Skeletal muscle satellite cell (primary cell): ENCODE measurements at regions not wholly inside any gene's neighbourhood (a gene's known extent, or its start where the extent isn't known, plus 50 kb on each side); places are given as distances from the start of the nearest gene placed in this dataset.
"Not testable (repeated sequence)": the region's sequence is repeated elsewhere in the genome, so short reads cannot be mapped to it uniquely, and the experiment has no call there.

Experiments
- H3K27me3 ChIP-seq: 2 replicates; pipeline ENCODE4 v1.7.0; 2013; ENCODE audit warnings: low read length; ENCODE audit not compliant: control insufficient read depth, insufficient read depth
- H3K36me3 ChIP-seq: 2 replicates; pipeline ENCODE4 v1.7.0; 2013; ENCODE audit warnings: mild to moderate bottlenecking, control low read depth, low read length; ENCODE audit not compliant: insufficient read depth
- H3K4me1 ChIP-seq: 2 replicates; pipeline ENCODE4 v1.7.0; 2013; ENCODE audit warnings: low read length; ENCODE audit not compliant: control insufficient read depth, insufficient read depth
- H3K4me2 ChIP-seq: 2 replicates; pipeline ENCODE4 v1.7.0; 2013; ENCODE audit warnings: mild to moderate bottlenecking, low read length
- H3K4me3 ChIP-seq: 2 replicates; pipeline ENCODE4 v1.7.0; 2013; ENCODE audit warnings: low read length
- H3K9ac ChIP-seq: 2 replicates; pipeline ENCODE4 v1.7.0; 2013; ENCODE audit warnings: mild to moderate bottlenecking, low read depth, low read length, moderate library complexity
- H3K9me3 ChIP-seq: replicated peaks from 2 replicates; pipeline ENCODE4 v1.7.0; 2013; ENCODE audit warnings: mild to moderate bottlenecking, control low read depth, low read length

GRCh38 chr15:88997531-88997930, 84.4 kb upstream of the MFGE8 start:
- peaks cover 14% of the 10 kb centered on the region for H3K27me3 ChIP-seq
- no peak overlapping the region for H3K4me3 ChIP-seq
- no peak overlapping the region for H3K9ac ChIP-seq
- H3K4me1 ChIP-seq: peaks cover 8% of the 10 kb centered on the region
- H3K9me3 ChIP-seq: no peaks in the 10 kb centered on the region
- H3K36me3 ChIP-seq: no peaks in the 10 kb centered on the region
- no peak overlapping the region for H3K4me2 ChIP-seq

DNA sequence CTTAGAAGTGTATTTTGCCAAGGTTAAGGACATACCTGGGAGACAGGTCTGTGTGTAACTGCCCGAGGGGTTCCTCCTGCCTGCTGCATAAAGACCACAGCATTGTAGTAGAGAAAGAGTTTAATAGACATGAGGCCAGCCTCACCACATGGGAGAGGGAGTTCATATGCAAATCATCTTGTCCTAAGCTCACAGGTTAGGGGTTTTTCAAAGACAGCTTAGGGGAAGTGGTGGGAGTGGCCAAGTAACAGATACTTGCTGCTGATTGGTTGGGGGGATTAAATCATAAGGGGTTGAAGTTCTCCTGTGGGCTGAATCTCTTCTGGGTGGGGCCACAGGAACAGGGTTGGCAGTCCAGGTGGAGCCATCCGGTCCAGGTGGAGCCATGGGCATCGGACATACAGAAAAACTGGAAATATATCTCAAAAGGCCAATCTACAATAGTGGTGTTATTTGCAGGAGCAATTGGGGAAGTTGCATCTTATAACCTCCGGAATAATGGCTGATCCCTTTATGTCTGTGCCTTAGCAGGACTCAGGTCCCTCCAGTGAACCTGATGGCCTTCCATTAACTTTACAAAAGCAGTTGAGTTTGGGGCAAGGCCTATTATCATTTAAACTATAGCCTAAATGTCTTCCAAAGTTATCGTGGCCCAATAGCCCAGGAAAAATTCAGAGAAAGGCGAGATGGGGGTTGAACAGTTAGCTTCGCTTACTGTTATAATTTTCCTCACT, 86.0 kb upstream of the MFGE8 start:
- no peaks in the 10 kb centered on the region for H3K36me3 ChIP-seq
- no peak overlapping the region for H3K4me3 ChIP-seq
- no peak overlapping the region for H3K9ac ChIP-seq
- H3K27me3 ChIP-seq: peaks cover 16% of the 10 kb centered on the region
- peaks cover 12% of the 10 kb centered on the region for H3K4me1 ChIP-seq
- H3K9me3 ChIP-seq: no peaks in the 10 kb centered on the region
- H3K4me2 ChIP-seq: no peak overlapping the region

DNA sequence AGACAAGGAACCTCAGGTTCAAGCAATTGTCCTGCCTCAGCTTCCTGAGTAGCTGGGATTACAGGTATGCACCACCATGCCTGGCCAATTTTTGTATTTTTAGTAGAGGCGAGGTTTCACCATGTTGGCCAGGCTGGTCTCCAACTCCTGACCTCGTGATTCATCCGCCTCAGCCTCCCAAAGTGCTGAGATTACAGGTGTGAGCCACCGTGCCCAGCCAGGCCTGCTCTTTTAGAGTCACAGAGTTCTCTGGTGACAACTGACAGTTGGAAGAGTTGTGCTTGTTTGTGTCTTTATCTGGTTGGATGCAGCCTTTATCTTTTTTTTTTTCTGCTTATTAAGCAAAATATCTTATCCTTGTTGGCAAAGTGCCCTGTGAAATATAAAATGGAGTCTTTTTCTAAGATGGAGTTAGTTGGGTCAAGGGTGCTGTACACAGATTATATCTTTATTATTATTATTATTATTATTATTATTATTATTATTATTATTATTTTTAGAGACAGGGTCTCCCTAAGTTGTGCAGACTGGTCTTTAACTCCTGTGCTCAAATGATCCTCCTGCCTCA, 86.5 kb upstream of the ABHD2 start:
- H3K9ac ChIP-seq, H3K9me3 ChIP-seq, H3K4me3 ChIP-seq, H3K36me3 ChIP-seq: not testable (repeated sequence)
- peaks cover 20% of the 10 kb centered on the region for H3K27me3 ChIP-seq
- peak overlapping the region; percentile 37 for H3K4me2 ChIP-seq
- peaks cover 12% of the 10 kb centered on the region for H3K4me1 ChIP-seq

GRCh38 chr15:89002281-89002761, 85.9 kb upstream of the ABHD2 start:
- Histone ChIP-seq H3K4me2 (peak overlapping the region; percentile 37), H3K9me3 (no peaks in the 10 kb centered on the region), H3K9ac (peak overlapping the region; percentile 31), H3K36me3 (no peaks in the 10 kb centered on the region), H3K4me3 (no peak overlapping the region), H3K4me1 (peaks cover 12% of the 10 kb centered on the region), H3K27me3 (peaks cover 22% of the 10 kb centered on the region)

DNA sequence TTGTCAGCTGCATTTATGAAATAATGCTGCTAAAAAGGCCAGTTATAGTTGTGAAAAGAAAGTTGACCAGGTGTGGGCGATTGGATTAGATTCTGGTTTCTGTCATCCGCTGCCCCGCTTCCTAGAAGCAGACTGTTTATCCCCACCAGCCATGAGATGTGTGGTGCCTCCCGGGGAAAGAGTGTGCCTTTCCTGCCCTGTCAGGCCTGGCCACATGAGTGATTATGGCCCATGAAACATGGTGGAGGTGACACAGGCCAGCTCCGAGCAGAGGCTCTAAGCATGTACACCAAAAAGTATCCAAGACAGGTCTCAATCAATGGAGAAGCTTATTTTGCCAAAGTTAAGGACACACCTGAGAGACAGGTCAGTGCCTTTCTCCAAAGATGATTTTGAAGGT, 85.4 kb upstream of the ABHD2 start:
- H3K9me3 ChIP-seq: no peaks in the 10 kb centered on the region

DNA sequence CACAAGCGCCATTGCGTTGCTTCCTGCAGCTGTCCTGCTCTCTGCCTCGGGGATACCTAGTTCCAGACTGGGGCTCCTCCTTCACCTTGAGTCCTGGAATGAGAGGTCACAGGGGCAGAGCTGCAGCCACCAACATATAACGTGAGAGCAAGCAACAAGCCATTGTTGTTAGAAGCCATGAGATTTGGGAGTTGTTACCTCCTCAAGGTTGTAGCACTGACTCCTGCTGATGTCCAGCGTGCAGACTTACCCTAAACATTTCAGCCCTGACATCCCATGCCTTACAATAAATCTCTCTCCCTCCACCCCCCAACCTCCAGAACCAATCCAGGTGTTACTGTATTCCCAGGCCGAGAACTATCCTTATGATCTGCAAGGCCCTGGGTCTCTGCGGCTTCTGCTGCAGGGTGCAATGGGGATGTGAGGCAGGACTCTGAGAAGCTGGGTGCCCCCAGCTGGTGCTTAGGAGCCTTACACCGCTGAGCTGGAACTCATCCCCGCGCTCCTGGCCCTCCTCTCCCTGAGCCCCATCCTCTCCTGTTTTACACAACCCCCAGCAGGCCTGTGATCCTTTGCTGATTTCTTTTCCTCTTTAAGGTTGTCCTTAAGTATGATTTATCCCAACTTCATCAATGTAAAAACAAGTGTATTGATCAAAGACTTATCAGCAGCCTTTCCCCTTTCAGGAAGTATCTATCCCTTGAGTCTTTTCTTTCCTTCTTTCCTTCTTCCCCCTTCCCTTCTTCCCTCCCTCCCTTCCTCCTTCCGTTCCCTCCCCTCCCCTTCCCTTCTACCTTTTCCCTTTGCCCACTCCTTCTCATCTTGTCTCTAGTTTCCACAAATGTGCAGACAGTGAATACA, 84.2 kb upstream of the ABHD2 start:
- H3K4me2 ChIP-seq: no peak overlapping the region
- no peak overlapping the region for H3K4me3 ChIP-seq
- H3K9me3 ChIP-seq: no peaks in the 10 kb centered on the region
- H3K9ac ChIP-seq: no peak overlapping the region
- H3K4me1 ChIP-seq: peaks cover 12% of the 10 kb centered on the region
- H3K27me3 ChIP-seq: peaks cover 14% of the 10 kb centered on the region
- H3K36me3 ChIP-seq: no peaks in the 10 kb centered on the region

More for the DNA sequence above, 85.4 kb upstream of the ABHD2 start:
- peaks cover 12% of the 10 kb centered on the region for H3K4me1 ChIP-seq
- no peak overlapping the region for H3K4me3 ChIP-seq
- no peaks in the 10 kb centered on the region for H3K36me3 ChIP-seq
- peak overlapping the region; percentile 31 for H3K9ac ChIP-seq
- H3K27me3 ChIP-seq: peaks cover 21% of the 10 kb centered on the region
- peak overlapping the region; percentile 37 for H3K4me2 ChIP-seq

DNA sequence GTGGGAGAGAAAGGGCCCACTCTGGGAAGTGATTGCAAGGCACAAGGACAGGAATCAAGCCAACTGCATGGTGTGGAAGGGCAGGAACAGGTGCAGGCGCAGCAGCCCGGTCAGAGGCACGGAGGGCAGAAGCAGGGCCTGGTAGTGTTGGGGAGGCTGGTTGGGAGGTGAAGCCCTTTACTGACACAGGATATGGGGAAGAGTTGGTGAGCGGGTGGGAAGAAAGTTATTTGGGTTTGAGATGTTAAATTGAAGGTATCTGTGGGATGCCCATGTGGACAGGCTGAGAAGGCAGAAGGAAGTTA, 83.6 kb upstream of the ABHD2 start:
- Histone ChIP-seq H3K4me2 (no peak overlapping the region), H3K9me3 (no peaks in the 10 kb centered on the region), H3K9ac (no peak overlapping the region), H3K4me1 (peaks cover 12% of the 10 kb centered on the region), H3K4me3 (no peak overlapping the region), H3K27me3 (peaks cover 13% of the 10 kb centered on the region), H3K36me3 (no peaks in the 10 kb centered on the region)

GRCh38 chr15:89007527-89007926, 80.7 kb upstream of the ABHD2 start:
- not testable (repeated sequence) for H3K36me3 ChIP-seq, H3K4me2 ChIP-seq, H3K4me1 ChIP-seq, H3K4me3 ChIP-seq, H3K9ac ChIP-seq, H3K9me3 ChIP-seq
- H3K27me3 ChIP-seq: peaks cover 18% of the 10 kb centered on the region

DNA sequence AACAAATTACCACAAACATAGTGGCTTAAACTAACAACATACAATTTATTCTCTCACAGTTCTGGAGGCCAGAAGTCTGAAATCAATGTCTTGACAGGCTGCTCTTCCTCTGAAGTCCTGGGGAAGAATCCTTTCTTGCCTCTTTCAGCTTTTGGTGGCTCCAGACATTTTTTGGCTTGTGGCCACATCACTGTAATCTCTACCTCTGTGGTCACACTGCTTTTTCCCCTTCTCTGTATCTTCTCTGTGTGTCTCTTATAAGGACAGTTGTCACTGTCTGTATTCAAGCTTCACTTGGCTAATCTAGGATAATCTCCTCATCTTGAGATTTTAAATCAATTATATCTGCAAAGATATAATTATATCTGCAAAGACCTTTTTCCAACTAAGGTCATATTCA, 80.3 kb upstream of the ABHD2 start:
- H3K4me1 ChIP-seq: peaks cover under 1% of the 10 kb centered on the region
- no peak overlapping the region for H3K4me3 ChIP-seq
- H3K4me2 ChIP-seq: no peak overlapping the region
- peaks cover 20% of the 10 kb centered on the region for H3K27me3 ChIP-seq
- no peaks in the 10 kb centered on the region for H3K36me3 ChIP-seq
- H3K9ac ChIP-seq: no peak overlapping the region
- no peaks in the 10 kb centered on the region for H3K9me3 ChIP-seq

- H3K4me3 ChIP-seq: no peak overlapping the region
- no peak overlapping the region for H3K9ac ChIP-seq
- no peaks in the 10 kb centered on the region for H3K9me3 ChIP-seq
- no peak overlapping the region for H3K4me2 ChIP-seq
- H3K27me3 ChIP-seq: peaks cover 22% of the 10 kb centered on the region
- no peaks in the 10 kb centered on the region for H3K36me3 ChIP-seq
- no peaks in the 10 kb centered on the region for H3K4me1 ChIP-seq
Observed at GRCh38 chr15:89009080-89009479, 79.2 kb upstream of the ABHD2 start.

DNA sequence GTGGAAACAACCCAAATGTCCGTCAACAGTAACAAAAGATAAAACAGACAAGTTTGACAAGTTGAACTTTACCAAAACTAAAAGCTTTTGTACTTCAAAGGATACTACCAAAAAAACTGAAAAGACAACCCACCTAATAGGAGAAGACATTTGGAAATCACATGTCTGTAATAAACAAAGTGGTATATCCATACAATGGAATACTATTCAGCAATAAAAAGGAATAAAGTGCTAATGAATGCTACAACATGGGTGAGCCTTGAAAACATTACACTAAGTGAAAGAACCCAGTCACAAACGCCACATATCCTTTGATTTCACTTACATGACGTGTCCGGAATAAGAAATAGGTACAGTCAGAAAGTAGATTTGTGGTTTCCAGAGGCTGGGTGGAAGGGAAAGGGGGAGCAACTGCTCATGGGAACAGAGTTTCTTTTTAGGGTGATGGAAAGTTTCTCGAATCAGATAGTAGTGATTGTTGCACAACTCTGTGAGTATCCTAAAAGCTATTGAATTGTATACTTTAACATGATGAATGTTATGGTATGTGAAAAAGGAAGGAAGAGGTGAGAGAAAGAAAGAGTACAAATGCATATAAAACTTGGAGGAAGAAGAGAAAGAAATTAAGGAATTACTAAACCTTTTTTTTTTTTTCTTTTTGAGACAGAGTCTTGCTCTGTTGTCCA, 72.7 kb upstream of the ABHD2 start:
- H3K36me3 ChIP-seq: no peaks in the 10 kb centered on the region
- H3K4me3 ChIP-seq: no peak overlapping the region
- H3K9ac ChIP-seq: no peak overlapping the region

More for the DNA sequence above, 72.7 kb upstream of the ABHD2 start:
- H3K4me1 ChIP-seq: peaks cover 19% of the 10 kb centered on the region
- H3K4me2 ChIP-seq: no peak overlapping the region
- H3K9me3 ChIP-seq: no peaks in the 10 kb centered on the region
- peaks cover 14% of the 10 kb centered on the region for H3K27me3 ChIP-seq
